Bronchial epithelial cell (primary cell): ENCODE measurements at regions not wholly inside any gene's neighbourhood (a gene's known extent, or its start where the extent isn't known, plus 50 kb on each side); places are given as distances from the start of the nearest gene placed in this dataset.
A peak's percentile ranks its signal among the peaks of the same experiment; 100 is the strongest.
"Not testable (repeated sequence)": the region's sequence is repeated elsewhere in the genome, so short reads cannot be mapped to it uniquely, and the experiment has no call there.

Experiments
- DNase-seq: peaks from one replicate; pipeline ENCODE4 v3.0.0-alpha.2; 2010; ENCODE audit warnings: low read depth
- FAIRE-seq: peaks from 2 replicates; lab custom pipeline; 2011; peaks lifted over from hg19 to GRCh38; lab: Jason Lieb, UNC
- H3K27me3 ChIP-seq: 2 replicates; pipeline ENCODE4 v1.5.1; 2011; ENCODE audit warnings: low read length; ENCODE audit not compliant: control insufficient read depth, insufficient read depth
- H3K36me3 ChIP-seq: 2 replicates; pipeline ENCODE4 v1.5.1; 2011; ENCODE audit warnings: low read length; ENCODE audit not compliant: control insufficient read depth, insufficient read depth
- H3K4me3 ChIP-seq: 2 replicates; pipeline ENCODE4 v1.5.1; 2011; ENCODE audit warnings: mild to moderate bottlenecking, low read depth, low read length, control low read depth
- TF ChIP-seq, protein P1 (sequence below): IDR thresholded peaks from 2 replicates; pipeline ENCODE4 v1.5.1; 2011; ENCODE audit warnings: mild to moderate bottlenecking, moderate library complexity, low read length, control low read depth, inconsistent platforms; ENCODE audit not compliant: insufficient read depth, severe bottlenecking

DNA sequence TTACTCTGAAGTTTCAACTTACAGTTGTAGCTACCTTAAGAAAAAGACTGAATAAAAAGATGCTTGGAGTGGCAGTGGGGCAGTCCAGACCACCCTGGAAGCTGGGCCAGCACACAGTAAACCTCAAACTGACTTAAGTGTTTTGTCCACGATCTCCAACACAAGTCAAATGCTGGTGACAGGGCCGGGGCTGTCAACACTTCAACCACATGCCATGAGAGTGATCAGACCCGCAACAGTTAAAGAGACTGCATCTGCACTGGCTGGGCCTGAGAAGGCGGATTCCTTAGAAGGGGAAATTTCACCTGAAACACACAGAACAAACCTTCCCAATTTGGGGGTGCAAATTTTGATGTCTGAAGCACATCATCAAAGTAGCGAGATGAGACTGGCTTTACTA lies 223.5 kb upstream of the CAND1 start:
- FAIRE-seq (no peak), DNase-seq (no peak)
- TF ChIP-seq, protein P1, sequence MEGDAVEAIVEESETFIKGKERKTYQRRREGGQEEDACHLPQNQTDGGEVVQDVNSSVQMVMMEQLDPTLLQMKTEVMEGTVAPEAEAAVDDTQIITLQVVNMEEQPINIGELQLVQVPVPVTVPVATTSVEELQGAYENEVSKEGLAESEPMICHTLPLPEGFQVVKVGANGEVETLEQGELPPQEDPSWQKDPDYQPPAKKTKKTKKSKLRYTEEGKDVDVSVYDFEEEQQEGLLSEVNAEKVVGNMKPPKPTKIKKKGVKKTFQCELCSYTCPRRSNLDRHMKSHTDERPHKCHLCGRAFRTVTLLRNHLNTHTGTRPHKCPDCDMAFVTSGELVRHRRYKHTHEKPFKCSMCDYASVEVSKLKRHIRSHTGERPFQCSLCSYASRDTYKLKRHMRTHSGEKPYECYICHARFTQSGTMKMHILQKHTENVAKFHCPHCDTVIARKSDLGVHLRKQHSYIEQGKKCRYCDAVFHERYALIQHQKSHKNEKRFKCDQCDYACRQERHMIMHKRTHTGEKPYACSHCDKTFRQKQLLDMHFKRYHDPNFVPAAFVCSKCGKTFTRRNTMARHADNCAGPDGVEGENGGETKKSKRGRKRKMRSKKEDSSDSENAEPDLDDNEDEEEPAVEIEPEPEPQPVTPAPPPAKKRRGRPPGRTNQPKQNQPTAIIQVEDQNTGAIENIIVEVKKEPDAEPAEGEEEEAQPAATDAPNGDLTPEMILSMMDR, result no peak
- H3K27me3 ChIP-seq, result no peaks in the 10 kb centered on the region
- no peak overlapping the region for H3K4me3 ChIP-seq
- H3K36me3 ChIP-seq, result no peaks in the 10 kb centered on the region

DNA sequence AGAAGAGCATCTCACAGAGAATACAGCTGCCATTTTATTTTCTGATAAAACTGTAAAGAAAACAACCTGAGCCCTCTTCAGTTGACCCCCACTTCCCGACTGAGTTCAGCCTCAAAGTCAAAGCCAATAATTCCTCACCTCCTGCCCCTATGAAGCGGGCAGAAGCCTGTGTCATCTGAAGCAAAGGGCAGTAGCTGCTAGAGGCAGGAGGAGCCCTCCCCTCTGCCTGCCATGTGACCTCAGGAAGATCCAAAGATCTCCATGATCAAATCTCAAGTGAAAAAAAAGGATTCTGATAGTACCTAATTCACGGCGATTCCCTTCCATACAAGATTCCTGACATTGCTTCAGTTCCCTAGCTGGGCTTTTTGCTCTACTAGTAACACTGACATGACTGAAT lies 223.1 kb upstream of the CAND1 start:
- Histone ChIP-seq H3K27me3 (no peaks in the 10 kb centered on the region), H3K36me3 (no peaks in the 10 kb centered on the region), H3K4me3 (no peak overlapping the region)
- no peak for FAIRE-seq
- TF ChIP-seq, protein P1, result no peak
- no peak for DNase-seq

DNA sequence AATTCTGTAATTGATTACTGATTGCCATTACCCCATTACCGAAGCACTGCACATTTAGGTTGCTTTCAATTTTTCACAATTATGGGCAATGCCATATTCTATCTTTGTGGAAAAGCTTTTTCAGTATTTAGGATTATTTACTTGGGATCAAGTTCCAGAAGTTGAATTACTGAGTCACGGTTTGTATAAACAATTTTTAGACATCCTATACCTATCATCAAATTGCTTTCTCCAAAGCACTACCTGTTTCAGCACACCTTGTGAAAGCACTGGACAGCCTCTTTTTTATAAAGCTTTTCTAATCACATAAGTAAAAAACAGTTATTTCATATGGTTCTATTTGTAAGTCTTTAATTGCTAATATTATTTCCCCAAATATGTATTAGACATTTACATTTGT lies 221.5 kb upstream of the CAND1 start:
- H3K36me3 ChIP-seq, result no peaks in the 10 kb centered on the region
- FAIRE-seq, result no peak
- no peaks in the 10 kb centered on the region for H3K27me3 ChIP-seq
- no peak overlapping the region for H3K4me3 ChIP-seq
- TF ChIP-seq, protein P1, result no peak
- DNase-seq, result peak; percentile 41

DNA sequence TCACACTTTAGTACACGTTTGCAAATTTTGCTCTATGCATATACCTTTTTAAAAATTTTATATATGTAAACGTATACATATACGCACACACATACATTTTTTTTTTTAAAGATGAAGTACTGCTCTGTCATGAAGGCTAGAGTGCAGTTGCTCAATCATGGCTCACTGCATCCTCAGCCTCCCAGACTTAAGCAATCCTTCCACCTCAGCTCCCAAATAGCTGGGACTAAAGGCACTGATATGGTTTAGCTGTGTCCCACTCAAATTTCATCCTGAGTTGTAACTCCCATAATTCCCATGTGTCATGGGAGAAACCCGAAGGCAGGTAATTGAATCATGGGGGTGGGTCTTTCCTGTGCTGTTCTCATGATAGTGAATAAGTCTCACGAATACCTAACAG lies 220.8 kb upstream of the CAND1 start:
- no peak for FAIRE-seq
- H3K36me3 ChIP-seq, result no peaks in the 10 kb centered on the region
- TF ChIP-seq, protein P1, result no peak
- H3K4me3 ChIP-seq, result no peak overlapping the region
- H3K27me3 ChIP-seq, result no peaks in the 10 kb centered on the region
- peak; percentile 87 for DNase-seq

DNA sequence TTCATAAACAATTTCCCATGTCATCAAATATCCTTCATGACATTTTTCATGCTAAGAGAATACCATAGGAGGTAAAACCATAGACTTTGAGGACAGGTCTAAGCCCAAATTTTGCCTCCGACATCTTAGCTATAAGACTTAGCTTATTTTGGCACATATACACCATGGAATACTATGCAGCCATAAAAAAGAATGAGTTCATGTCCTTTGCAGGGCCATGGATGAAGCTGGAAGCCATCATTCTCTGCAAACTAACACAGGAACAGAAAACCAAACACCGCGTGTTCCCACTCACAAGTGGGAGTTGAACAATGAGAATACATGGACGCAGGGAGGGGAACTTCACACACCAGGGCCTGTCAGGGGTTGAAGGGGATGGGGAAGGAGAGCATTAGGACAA lies 220.0 kb upstream of the CAND1 start:
- not testable (repeated sequence) for FAIRE-seq

DNA sequence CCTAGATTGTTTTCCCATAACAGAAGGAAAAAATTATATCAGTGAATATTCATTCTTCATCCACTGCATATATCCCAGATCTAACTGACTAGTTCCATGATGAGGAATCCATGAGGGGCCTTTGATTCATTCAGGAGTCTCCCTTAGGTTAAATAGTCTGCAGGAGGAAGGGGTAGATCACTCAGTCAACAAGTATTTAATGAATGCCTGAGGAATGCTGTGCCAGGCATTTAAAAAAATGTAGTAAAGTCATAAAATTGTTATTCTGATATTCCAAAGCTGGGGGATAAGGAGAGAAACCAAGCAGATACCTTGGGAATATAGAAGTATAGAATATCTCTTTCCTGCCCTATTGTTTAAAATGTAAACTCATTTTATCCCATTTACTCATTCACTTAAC lies 216.2 kb upstream of the CAND1 start:
- TF ChIP-seq, protein P1, result no peak
- H3K36me3 ChIP-seq, result no peaks in the 10 kb centered on the region
- DNase-seq (peak; percentile 27), FAIRE-seq (no peak)
- H3K27me3 ChIP-seq, result no peaks in the 10 kb centered on the region
- no peak overlapping the region for H3K4me3 ChIP-seq

More for the DNA sequence above, 220.0 kb upstream of the CAND1 start:
- H3K27me3 ChIP-seq, H3K36me3 ChIP-seq, H3K4me3 ChIP-seq, DNase-seq: not testable (repeated sequence)
